Tibial nerve (tissue), 4 donors: ENCODE measurements at regions not wholly inside any gene's neighbourhood (a gene's known extent, or its start where the extent isn't known, plus 50 kb on each side); places are given as distances from the start of the nearest gene placed in this dataset.

Experiments
- DNase-seq, 2 donors: peaks; one replicate each; pipeline ENCODE4 v3.0.0-alpha.2; 2019; ENCODE audit warnings: low spot score in 2 of 2
- H3K27ac ChIP-seq, 4 donors: fragments of 200-600 bp; sonication (generic) in 3 of 4; one replicate each; pipeline ENCODE4 v1.5.1; 2017 to 2019; ENCODE audit warnings: mild to moderate bottlenecking in 1 of 4
- H3K27me3 ChIP-seq, 2 donors: fragments of 200-600 bp; sonication (generic) in 1 of 2; one replicate each; pipeline versions ENCODE4 v1.5.1 to v1.6.0; 2017 to 2019
- H3K36me3 ChIP-seq, 3 donors: fragments of 200-600 bp; sonication (generic); one replicate each; pipeline ENCODE4 v1.5.1; 2018 to 2019
- H3K4me1 ChIP-seq, 4 donors: fragments of 200-600 bp; sonication (generic) in 3 of 4; one replicate each; pipeline ENCODE4 v1.5.1; 2017 to 2019
- H3K4me3 ChIP-seq, 4 donors: fragments of 200-600 bp; sonication (generic) in 3 of 4; one replicate each; pipeline ENCODE4 v1.5.1; 2017 to 2019; ENCODE audit warnings: mild to moderate bottlenecking in 1 of 4, moderate library complexity in 1 of 4
- H3K9me3 ChIP-seq, 4 donors: fragments of 200-600 bp; sonication (generic) in 3 of 4; one replicate each; pipeline ENCODE4 v1.5.1; 2017 to 2019
- CTCF ChIP-seq, 5 experiments: fragments of 200-600 bp in 3 of 5; fragments of 450-650 bp in 2 of 5; sonication (generic) in 3 of 5; IDR thresholded peaks; one replicate each; pipeline ENCODE4 v1.5.1; 2016 to 2019; ENCODE audit warnings: antibody characterized with exemption in 5 of 5, mild to moderate bottlenecking in 3 of 5, moderate library complexity in 2 of 5
- EP300 ChIP-seq, 2 donors: sonication (generic); formaldehyde crosslinking; IDR thresholded peaks; one replicate each; pipeline ENCODE4 v1.6.1; 2017; ENCODE audit warnings: antibody characterized with exemption in 2 of 2, mild to moderate bottlenecking in 1 of 2
- POLR2A ChIP-seq, 2 donors: fragments of 450-650 bp; IDR thresholded peaks; one replicate each; pipeline ENCODE4 v1.6.1; 2017; ENCODE audit warnings: antibody characterized with exemption in 2 of 2, mild to moderate bottlenecking in 2 of 2, moderate library complexity in 2 of 2
- WGBS, 2 donors: methylation state at CpG; one replicate each; pipeline ENCODE4 v1.1.5; 2018; 5-methylcytosine and 5-hydroxymethylcytosine counted together

DNA sequence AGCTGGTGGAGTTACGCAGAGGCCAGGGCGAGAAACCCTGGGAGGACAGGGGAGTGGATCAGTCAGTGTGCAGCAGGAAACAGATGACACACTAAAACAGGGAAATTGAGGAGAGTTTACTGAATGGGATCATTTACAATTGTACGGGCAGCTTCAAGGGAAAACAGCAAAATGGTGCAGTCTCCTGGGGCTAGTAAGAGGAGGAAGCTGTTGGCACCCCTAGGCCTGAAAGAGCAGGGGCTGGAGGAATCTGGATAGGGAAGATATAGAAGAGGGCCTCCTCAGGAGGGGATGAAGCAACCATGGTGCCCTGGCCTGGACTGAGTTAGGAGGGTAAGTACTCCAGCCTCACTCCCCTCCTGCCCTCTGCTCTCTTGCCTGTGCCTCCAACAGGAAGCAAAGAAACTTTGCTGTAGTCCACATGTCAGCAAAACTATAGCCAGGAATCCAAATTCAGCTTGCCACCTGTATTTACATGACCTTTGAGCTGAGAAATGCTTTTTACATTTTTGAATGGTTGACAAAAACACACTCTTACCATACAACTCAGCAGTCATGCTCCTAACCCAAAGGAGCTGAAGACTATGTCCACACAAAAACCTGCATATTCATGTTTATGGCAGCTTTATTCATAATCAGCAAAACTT lies 52.3 kb upstream of the OPN4 start:
- Histone ChIP-seq H3K4me1 (no peaks in the 10 kb centered on the region), H3K4me3 (no peak overlapping the region), H3K36me3 (no peaks in the 10 kb centered on the region), H3K9me3 (peaks cover 0 to 20% (median 0%) of the 10 kb centered on the region in 4 donors), H3K27me3 (no peaks in the 10 kb centered on the region), H3K27ac (no peak overlapping the region)
- DNase-seq: no peak
- WGBS, 2 donors: 64 to 66% methylated on average over 3 of the region's 3 CpGs
- no peak for TF ChIP-seq CTCF (IDR thresholded peaks at IDR 0.05)
- no peak for TF ChIP-seq POLR2A (IDR thresholded peaks at IDR 0.05)
- TF ChIP-seq EP300 (IDR thresholded peaks at IDR 0.05): no peak

GRCh38 chr10:86603256-86603655 lies 51.1 kb upstream of the OPN4 start:
- Histone ChIP-seq H3K4me1 (no peaks in the 10 kb centered on the region), H3K9me3 (peaks cover 0 to 32% (median 2%) of the 10 kb centered on the region in 4 donors), H3K36me3 (no peaks in the 10 kb centered on the region), H3K4me3 (no peak overlapping the region), H3K27me3 (no peaks in the 10 kb centered on the region), H3K27ac (no peak overlapping the region)
- no peak for DNase-seq
- TF ChIP-seq POLR2A (IDR thresholded peaks at IDR 0.05) (no peak), CTCF (IDR thresholded peaks at IDR 0.05) (no peak), EP300 (IDR thresholded peaks at IDR 0.05) (no peak)
- WGBS, 2 donors: 77 to 82% methylated on average over 4 of the region's 4 CpGs
